HG02610 (cell line): ENCODE measurements at regions not wholly inside any gene's neighbourhood (a gene's known extent, or its start where the extent isn't known, plus 50 kb on each side); places are given as distances from the start of the nearest gene placed in this dataset.

Experiments
- ATAC-seq: cut with Tn5 transposase; IDR thresholded peaks from one replicate; pipeline ENCODE4 v1.9.1; 2021; ENCODE audit warnings: mild to moderate bottlenecking, moderate library complexity; ENCODE audit not compliant: unreplicated experiment

DNA sequence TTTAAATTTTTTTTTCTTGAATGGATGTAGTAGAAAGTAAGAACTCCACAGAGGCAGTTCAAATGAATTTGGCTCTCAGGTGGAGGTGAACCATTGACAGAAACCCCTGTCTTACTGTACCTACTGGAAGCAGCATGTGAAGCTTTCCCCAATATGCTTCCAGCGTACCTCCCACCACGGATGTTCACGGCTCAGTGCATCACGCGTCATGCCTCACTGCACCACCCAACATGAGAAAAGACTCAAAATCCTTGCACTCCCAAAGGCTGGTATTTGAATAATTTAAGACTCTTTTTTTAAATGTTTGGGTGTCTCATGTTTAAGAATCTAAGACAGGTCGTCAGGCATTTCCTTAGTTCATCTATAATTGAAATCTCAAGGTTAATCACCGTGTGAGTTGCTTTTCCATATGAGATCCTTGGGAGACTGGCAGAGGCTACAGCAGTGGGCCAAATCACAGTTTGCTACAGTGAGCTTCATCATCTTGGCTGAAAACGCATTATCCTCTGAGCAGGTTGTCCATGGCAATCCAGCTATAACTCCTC, 846.4 kb downstream of the DCDC2C start:
- no peak for ATAC-seq

- ATAC-seq: no peak
Observed at GRCh38 chr2:4551691-4552474, 848.5 kb downstream of the DCDC2C start.

DNA sequence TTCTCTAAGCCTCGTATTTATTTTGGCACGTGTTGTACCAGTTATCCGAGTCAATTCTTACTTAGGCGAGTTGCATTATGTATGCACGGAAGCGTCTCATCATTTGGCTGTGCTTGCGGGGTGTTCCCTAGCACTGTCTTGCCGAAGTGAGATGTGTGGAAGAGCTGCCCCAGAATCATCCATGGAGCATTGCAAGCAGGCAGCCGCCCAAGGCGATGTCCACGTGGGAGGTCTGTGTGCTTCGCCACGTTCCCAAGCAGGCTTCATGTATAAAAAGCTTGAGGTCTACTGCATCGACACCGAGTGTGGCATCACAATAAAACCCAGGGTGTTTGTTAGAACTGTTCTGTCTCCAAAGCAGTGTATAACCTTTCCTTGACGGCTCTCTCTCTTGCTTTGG, 849.9 kb downstream of the DCDC2C start:
- no peak for ATAC-seq

DNA sequence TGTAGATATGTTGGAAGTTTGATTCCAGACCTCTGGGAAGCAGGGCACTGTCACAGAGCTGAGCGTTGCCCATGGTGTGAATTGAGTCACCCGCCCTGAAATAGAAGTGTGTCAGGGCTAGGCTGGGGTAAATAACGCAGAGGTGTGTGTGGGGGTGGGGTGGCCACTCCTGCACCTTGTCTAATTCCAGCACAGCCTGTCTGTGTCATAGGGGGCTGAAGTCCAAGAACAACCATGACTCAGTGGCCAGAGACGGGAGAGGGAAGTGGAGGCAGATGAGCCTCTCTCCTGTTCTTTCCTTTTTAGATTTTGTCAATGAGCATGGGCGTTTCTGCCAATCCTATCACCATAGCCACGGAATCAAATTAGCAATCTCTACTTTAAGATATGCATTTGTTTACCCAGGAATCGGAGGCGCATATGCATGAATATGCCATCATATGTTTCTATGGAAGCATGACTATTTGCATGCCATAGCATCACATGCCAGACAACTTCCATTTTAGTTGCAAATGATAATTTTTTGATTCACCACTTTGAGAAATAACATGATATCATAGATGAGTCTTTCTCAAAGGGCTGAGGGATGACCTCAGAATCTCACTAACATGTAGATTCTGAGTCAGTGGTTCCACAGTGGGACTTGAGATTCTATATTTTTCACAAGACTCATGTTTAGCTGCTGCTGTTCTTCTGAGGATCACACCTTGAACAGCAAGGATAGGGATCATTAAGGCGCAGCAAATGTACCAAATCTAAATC, 852.9 kb downstream of the DCDC2C start:
- ATAC-seq: no peak

DNA sequence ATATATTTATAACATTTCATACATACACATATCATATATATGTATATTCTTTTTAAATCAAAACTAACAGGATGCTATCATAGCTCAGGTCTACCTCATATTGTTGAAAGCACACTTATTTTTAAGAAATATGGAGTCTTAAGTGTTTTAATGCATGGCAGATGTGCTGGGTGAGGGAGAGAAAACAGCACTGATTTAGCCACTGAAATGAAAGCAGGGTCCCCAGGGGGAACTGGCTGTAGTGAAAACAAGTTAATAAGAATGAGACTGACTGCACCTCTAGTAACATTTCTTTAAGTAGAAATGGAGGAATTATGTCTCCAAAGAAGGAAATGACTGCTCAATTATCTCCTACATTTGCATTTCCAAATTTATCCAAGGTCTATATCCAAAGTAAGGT, 857.8 kb downstream of the DCDC2C start:
- ATAC-seq: no peak

- no peak for ATAC-seq
Observed at GRCh38 chr2:4576075-4576474, 872.7 kb downstream of the DCDC2C start.

GRCh38 chr2:4579977-4580376, 876.6 kb downstream of the DCDC2C start:
- ATAC-seq: no peak

GRCh38 chr2:4585057-4585635, 881.8 kb downstream of the DCDC2C start:
- ATAC-seq: no peak

DNA sequence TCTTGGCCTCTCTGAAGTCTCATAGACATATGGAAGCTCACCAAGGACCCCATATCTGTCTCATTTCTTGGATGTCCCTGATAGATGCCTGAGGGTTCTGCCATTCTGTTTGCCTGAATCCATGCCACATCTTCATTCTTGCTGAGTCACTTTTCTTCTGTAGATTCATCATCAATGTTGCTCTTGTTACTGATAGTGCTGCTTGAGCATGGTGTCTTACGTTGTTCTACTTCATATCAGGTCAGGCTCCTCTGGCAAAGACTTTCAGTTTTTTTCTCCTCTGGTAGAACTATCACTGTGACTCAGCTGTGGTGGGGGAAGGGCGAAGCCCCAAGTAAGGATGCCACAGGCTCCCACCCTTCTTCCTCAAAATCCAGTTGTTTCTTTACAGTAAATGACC, 885.2 kb downstream of the DCDC2C start:
- no peak for ATAC-seq

- no peak for ATAC-seq
Observed at GRCh38 chr2:4591261-4591660, 887.9 kb downstream of the DCDC2C start.

DNA sequence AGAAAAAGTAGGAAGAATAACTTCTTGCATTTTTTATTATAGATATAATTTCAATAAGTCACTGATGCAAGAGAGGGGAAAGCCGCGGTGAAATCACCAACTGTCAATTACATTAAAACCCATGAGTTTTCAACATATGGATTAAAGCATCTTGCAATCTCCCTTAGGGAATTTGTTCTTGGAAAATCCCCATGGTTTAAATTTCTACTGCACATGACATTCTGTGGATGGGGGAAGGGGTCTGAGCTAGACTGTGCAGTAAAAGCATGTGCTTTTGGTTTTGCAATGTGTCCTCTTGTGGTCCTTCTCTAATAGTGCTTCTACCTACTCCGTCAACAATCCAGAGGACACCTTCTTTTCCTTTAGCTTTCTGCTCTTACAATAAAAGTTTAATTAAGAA, 894.0 kb downstream of the DCDC2C start:
- ATAC-seq: no peak

DNA sequence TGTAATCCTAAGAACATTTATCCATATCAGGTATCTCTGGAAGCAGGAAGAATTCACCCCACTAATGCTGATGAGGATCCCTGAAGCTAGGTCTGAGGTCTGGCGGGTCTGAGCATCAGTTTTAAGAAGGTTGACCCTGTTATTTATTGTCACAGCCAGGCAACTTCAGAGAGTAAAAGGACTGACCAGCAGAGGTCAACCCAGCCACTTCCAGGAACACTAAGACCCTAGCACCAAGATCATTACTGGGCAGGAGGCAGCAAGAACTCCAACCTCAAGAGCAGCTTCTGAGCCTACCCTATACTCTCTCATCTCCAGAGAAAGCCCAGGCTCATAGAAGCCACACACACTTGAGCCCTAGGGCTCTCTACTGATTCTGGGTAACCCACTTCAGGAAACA, 901.4 kb downstream of the DCDC2C start:
- no peak for ATAC-seq

DNA sequence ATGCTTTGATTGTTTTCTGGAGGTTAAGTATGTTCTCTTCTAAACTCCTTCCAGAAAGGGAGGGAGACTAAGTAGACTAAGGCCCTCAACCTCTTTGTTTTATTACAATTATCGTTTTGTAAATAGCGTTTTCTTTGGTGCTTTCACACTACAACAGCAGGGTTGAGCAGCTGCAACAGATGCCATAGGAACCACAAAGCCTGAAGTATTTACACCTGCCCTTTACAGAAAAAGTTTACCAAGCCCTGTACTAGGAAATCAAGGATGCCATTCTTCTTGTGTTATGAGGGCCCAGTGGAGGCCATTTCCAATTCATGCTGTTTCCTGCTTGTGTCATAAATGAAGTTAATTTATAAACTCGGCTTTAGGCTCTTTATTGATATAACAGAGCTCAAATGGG, 914.8 kb downstream of the DCDC2C start:
- ATAC-seq: no peak

GRCh38 chr2:4618630-4619228, 915.4 kb downstream of the DCDC2C start:
- ATAC-seq: no peak

GRCh38 chr2:4628998-4629501, 925.7 kb downstream of the DCDC2C start:
- ATAC-seq: no peak

GRCh38 chr2:4635289-4635688, 931.9 kb downstream of the DCDC2C start:
- no peak for ATAC-seq

DNA sequence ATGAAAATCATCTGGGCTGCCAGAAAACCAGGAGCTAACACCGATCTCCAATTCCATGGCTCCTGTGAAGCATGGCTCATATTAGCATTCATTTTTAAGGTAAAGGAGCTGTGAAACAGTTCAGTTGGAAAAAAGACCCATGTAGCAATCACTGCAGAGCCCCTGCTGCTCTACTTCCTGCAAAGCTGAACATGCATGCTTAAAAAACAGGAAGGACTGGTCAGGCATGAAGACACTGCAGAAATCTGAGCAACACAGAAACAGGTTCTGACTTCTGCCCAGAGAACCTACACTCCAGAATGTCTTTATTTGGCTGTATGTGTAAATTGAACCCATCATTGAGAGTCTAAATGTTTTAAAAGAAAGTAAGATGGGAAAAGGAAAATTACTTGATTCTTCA, 950.6 kb downstream of the DCDC2C start:
- no peak for ATAC-seq

DNA sequence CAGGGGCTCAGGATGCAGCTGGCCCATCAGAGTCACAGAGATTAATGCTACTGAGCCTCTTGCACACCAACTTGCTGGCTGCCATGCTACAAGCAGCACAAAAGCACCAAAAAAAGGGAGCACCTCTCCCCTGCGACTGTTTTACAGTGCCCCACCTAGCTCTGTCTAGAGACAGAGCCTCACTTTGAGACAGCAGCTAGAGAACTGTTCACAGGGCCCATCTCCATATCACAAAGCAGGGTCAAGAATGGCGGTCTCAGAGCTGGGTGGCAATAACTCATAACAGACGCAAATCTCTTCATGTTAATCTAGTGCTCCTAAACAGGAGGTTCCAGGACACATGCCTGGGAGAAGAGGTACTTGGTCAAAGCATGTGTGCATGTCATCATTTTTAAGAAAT, 953.0 kb downstream of the DCDC2C start:
- no peak for ATAC-seq

DNA sequence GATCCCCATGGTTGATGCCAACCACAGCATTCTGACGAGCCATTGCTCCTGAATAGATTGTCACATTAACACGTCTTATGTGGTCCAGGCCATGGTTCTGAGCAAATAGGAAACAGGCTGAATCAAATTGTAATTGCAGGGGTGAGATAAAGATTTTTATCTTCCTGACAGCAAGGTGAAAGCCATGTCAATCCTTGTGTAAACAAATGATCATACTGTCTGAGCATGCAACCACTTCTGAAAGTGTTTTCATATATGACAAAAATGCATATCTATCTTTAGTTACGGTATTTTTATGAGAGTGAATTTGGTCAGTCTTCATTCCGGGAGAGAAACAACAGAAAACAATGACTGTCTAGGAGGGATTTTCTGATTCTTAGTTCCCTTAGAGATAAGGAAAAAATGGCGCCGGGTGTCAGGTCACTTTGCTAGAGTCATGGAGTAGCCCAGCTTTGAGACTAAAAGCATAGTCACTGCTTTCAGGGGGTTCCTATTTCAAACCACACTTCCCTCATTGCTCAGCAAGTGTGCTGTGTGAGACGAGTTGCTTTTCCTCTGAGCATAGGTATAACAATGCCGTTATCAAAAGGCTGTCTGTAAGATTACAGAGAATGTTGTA, 958.9 kb downstream of the DCDC2C start:
- no peak for ATAC-seq

GRCh38 chr2:4668381-4668780, 965.0 kb downstream of the DCDC2C start:
- no peak for ATAC-seq

DNA sequence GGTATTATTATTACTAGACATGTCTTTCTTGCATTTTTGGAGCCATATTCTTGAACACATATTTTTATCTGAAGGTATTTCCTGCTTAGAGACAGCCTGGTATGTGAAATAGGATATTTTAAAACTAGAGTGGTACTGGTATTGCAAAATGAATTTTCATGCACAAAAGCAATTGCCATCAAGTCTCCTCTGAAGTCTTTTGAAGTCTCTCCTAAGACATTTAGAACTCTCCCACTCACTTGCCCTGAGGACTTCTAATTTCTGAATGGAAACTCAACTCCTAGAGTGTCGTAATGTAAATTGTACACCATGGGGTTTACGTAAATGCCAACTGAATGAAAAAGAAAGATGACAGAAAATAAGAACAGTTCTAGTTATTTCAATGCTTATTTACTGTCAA, 967.0 kb downstream of the DCDC2C start:
- ATAC-seq: no peak
